ENCODE measurements at regions not wholly inside any gene's neighbourhood (a gene's known extent, or its start where the extent isn't known, plus 50 kb on each side); places are given as distances from the start of the nearest gene placed in this dataset.
"Not testable (repeated sequence)": the region's sequence is repeated elsewhere in the genome, so short reads cannot be mapped to it uniquely, and the experiment has no call there.

DNA sequence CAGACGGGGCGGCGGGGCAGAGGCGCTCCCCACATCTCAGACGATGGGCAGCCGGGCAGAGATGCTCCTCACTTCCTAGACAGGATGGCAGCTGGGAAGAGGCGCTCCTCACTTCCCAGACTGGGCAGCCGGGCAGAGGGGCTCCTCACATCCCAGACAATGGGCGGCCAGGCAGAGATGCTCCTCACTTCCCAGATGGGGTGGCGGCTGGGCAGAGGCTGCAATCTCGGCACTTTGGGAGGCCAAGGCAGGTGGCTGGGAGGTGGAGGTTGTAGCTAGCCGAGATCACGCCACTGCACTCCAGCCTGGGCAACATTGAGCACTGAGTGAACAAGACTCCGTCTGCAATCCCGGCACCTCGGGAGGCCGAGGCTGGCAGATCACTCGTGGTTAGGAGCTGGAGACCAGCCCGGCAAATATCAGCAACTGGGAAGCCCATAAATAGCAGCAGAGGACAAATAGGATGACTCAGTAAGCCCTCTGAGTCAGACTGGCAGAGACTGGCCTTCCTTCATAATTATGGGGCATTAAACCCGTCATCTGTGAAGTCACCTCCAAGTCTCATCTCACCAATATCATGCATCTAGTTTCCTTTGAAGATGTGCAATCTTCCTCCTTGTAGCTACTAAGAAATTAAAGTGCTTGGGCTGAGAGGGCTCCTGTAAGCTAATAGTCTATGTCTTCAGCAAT is 337.3 kb downstream of the GOLGA6L6 start:
- H3K36me3 ChIP-seq (ENCODE audit: low read depth); H3K4me1 ChIP-seq (replicated peaks; ENCODE audit: insufficient read depth); H3K4me2 ChIP-seq; H3K79me2 ChIP-seq (ENCODE audit: low read depth); H3K27ac ChIP-seq; H3K9me3 ChIP-seq (ENCODE audit: insufficient read depth, low read depth); CTCF ChIA-PET; H2AFZ ChIP-seq; intact Hi-C loops (cut with micrococcal nuclease; ENCODE audit: unreplicated experiment); H3K4me3 ChIP-seq; H3K27me3 ChIP-seq (ENCODE audit: insufficient read depth, low read depth); H3F3A ChIP-seq (ENCODE audit: insufficient read depth, low read depth); H3K9me2 ChIP-seq (ENCODE audit: insufficient read depth); BruUV-seq (replicated peaks); H4K20me1 ChIP-seq (ENCODE audit: insufficient read depth); POLR2A ChIA-PET (ENCODE audit: unreplicated experiment): not testable (repeated sequence)
- DNase-seq = peak in 1 of 2 experiments; percentile 38

DNA sequence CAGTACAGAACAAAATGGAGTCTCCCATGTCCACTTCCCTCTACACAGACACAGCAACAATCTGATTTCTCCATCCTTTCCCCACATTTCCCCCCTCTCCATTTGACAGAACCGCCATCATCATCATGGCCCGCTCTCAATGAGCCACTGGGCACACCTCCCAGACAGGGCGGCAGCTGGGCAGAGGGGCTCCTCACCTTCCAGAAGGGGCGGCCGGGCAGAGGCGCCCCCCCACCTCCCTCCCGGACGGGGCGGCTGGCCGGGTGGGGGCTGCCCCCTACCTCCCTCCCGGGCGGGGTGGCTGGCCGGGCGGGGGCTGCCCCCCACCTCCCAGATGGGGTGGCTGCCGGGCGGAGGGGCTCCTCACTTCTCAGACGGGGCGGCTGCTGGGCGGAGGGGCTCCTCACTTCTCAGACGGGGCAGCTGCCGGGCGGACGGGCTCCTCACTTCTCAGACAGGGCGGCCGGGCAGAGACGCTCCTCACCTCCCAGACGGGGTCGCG is 337.9 kb downstream of the GOLGA6L6 start:
- H3K4me2 ChIP-seq; H3F3A ChIP-seq (ENCODE audit: insufficient read depth, low read depth); H3K27me3 ChIP-seq (ENCODE audit: insufficient read depth, low read depth); H3K4me1 ChIP-seq (replicated peaks; ENCODE audit: insufficient read depth); H4K20me1 ChIP-seq (ENCODE audit: insufficient read depth); DNase-seq; intact Hi-C loops (cut with micrococcal nuclease; ENCODE audit: unreplicated experiment); CTCF ChIA-PET; POLR2A ChIA-PET (ENCODE audit: unreplicated experiment); H3K9me3 ChIP-seq (ENCODE audit: insufficient read depth, low read depth); H3K27ac ChIP-seq; H3K9me2 ChIP-seq (ENCODE audit: insufficient read depth); H2AFZ ChIP-seq; BruUV-seq (replicated peaks); H3K79me2 ChIP-seq (ENCODE audit: low read depth); H3K4me3 ChIP-seq; H3K36me3 ChIP-seq (ENCODE audit: low read depth): not testable (repeated sequence)

- H4K20me1 ChIP-seq (ENCODE audit: insufficient read depth); H3K36me3 ChIP-seq (ENCODE audit: low read depth); intact Hi-C loops (cut with micrococcal nuclease; ENCODE audit: unreplicated experiment); POLR2A ChIA-PET (ENCODE audit: unreplicated experiment); H3K27ac ChIP-seq; BruUV-seq (replicated peaks); H3K4me1 ChIP-seq (replicated peaks; ENCODE audit: insufficient read depth); H3F3A ChIP-seq (ENCODE audit: insufficient read depth, low read depth); H3K4me2 ChIP-seq; H3K79me2 ChIP-seq (ENCODE audit: low read depth); DNase-seq; H3K4me3 ChIP-seq; H3K9me3 ChIP-seq (ENCODE audit: insufficient read depth, low read depth); H3K27me3 ChIP-seq (ENCODE audit: insufficient read depth, low read depth); CTCF ChIA-PET; H3K9me2 ChIP-seq (ENCODE audit: insufficient read depth); H2AFZ ChIP-seq: not testable (repeated sequence)
- TF ChIP-seq, protein P1, sequence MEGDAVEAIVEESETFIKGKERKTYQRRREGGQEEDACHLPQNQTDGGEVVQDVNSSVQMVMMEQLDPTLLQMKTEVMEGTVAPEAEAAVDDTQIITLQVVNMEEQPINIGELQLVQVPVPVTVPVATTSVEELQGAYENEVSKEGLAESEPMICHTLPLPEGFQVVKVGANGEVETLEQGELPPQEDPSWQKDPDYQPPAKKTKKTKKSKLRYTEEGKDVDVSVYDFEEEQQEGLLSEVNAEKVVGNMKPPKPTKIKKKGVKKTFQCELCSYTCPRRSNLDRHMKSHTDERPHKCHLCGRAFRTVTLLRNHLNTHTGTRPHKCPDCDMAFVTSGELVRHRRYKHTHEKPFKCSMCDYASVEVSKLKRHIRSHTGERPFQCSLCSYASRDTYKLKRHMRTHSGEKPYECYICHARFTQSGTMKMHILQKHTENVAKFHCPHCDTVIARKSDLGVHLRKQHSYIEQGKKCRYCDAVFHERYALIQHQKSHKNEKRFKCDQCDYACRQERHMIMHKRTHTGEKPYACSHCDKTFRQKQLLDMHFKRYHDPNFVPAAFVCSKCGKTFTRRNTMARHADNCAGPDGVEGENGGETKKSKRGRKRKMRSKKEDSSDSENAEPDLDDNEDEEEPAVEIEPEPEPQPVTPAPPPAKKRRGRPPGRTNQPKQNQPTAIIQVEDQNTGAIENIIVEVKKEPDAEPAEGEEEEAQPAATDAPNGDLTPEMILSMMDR (conservative IDR thresholded peaks at IDR 0.05) = peak; percentile 86
These were observed 346.9 kb downstream of the GOLGA6L6 start for GRCh38 chr15:20194591-20195198.

GRCh38 chr15:20192982-20193929 is 348.3 kb downstream of the GOLGA6L6 start:
- H3K4me3 ChIP-seq; intact Hi-C loops (cut with micrococcal nuclease; ENCODE audit: unreplicated experiment); H3K9me2 ChIP-seq (ENCODE audit: insufficient read depth); H3K27me3 ChIP-seq (ENCODE audit: insufficient read depth, low read depth); H3K4me1 ChIP-seq (replicated peaks; ENCODE audit: insufficient read depth); BruUV-seq (replicated peaks); H3K9me3 ChIP-seq (ENCODE audit: insufficient read depth, low read depth); H3K79me2 ChIP-seq (ENCODE audit: low read depth); H3K27ac ChIP-seq; H3K36me3 ChIP-seq (ENCODE audit: low read depth); H4K20me1 ChIP-seq (ENCODE audit: insufficient read depth); H3F3A ChIP-seq (ENCODE audit: insufficient read depth, low read depth); H2AFZ ChIP-seq; POLR2A ChIA-PET (ENCODE audit: unreplicated experiment); H3K4me2 ChIP-seq: not testable (repeated sequence)
- TF ChIP-seq, protein P1 (conservative IDR thresholded peaks at IDR 0.05) = peak; percentile 86
- CTCF ChIA-PET = interaction anchor here (0.6 kb wide), 1 partner anchor 1088 kb away, joined by 3 read pairs; no protein-coding TSS in a partner anchor
- DNase-seq = peak in 1 of 2 experiments; percentile 84

GRCh38 chr15:20191508-20192125 is 350.0 kb downstream of the GOLGA6L6 start:
- CTCF ChIA-PET = not testable (repeated sequence)

More at GRCh38 chr15:20191508-20192125, 350.0 kb downstream of the GOLGA6L6 start:
- H3K4me2 ChIP-seq; H3K79me2 ChIP-seq (ENCODE audit: low read depth); H3K4me3 ChIP-seq; H2AFZ ChIP-seq; H4K20me1 ChIP-seq (ENCODE audit: insufficient read depth); BruUV-seq (replicated peaks); H3K36me3 ChIP-seq (ENCODE audit: low read depth); H3K9me3 ChIP-seq (ENCODE audit: insufficient read depth, low read depth); H3F3A ChIP-seq (ENCODE audit: insufficient read depth, low read depth); H3K27me3 ChIP-seq (ENCODE audit: insufficient read depth, low read depth); intact Hi-C loops (cut with micrococcal nuclease; ENCODE audit: unreplicated experiment); H3K4me1 ChIP-seq (replicated peaks; ENCODE audit: insufficient read depth); H3K27ac ChIP-seq; POLR2A ChIA-PET (ENCODE audit: unreplicated experiment); DNase-seq; H3K9me2 ChIP-seq (ENCODE audit: insufficient read depth): not testable (repeated sequence)
